ENCODE measurements at regions not wholly inside any gene's neighbourhood (a gene's known extent, or its start where the extent isn't known, plus 50 kb on each side); places are given as distances from the start of the nearest gene placed in this dataset.

GRCh38 chr2:238601433-238602222 lies 174.9 kb downstream of the ASB1 start:
- Histone ChIP-seq H3K4me1 (ENCODE audit: insufficient read depth) (peaks cover 6% of the 10 kb centered on the region), H3K9me3 (no peaks in the 10 kb centered on the region), H3K27me3 (no peaks in the 10 kb centered on the region), H3K36me3 (no peaks in the 10 kb centered on the region), H3K27ac (no peak overlapping the region), H3K4me3 (no peak overlapping the region)
- WGBS, 3 donors, result 41 to 61% (median 52%) methylated on average over 11 of the region's 11 CpGs
- TF ChIP-seq POLR2A (IDR thresholded peaks at IDR 0.05), result no peak
- TF ChIP-seq CTCF (IDR thresholded peaks at IDR 0.05), result no peak
- peak in 1 of 5 donors; percentile 65 for DNase-seq
- intact Hi-C loops (cut with DNase I), result no loop called here

GRCh38 chr2:238602223-238602960 lies 175.7 kb downstream of the ASB1 start:
- DNase-seq, result no peak
- no peak overlapping the region for H3K4me3 ChIP-seq
- H3K4me1 ChIP-seq (ENCODE audit: insufficient read depth), result peaks cover 5% of the 10 kb centered on the region
- H3K27ac ChIP-seq, result no peak overlapping the region
- TF ChIP-seq POLR2A (IDR thresholded peaks at IDR 0.05) (no peak), EP300 (IDR thresholded peaks at IDR 0.05) (no peak), CTCF (IDR thresholded peaks at IDR 0.05) (no peak)
- H3K9me3 ChIP-seq, result no peaks in the 10 kb centered on the region
- WGBS, 3 donors, result 17 to 24% (median 18%) methylated on average over 6 of the region's 6 CpGs
- no peaks in the 10 kb centered on the region for H3K27me3 ChIP-seq
- no peaks in the 10 kb centered on the region for H3K36me3 ChIP-seq
- intact Hi-C loops (cut with DNase I), result no loop called here

- Histone ChIP-seq H3K36me3 (no peaks in the 10 kb centered on the region), H3K9me3 (no peaks in the 10 kb centered on the region), H3K4me1 (ENCODE audit: insufficient read depth) (peaks cover 1% of the 10 kb centered on the region), H3K4me3 (no peak overlapping the region), H3K27me3 (no peaks in the 10 kb centered on the region), H3K27ac (no peak overlapping the region)
- intact Hi-C loops (cut with DNase I), result no loop called here
- no peak for TF ChIP-seq EP300 (IDR thresholded peaks at IDR 0.05)
- TF ChIP-seq POLR2A (IDR thresholded peaks at IDR 0.05), result no peak
- DNase-seq, result no peak
Measured at GRCh38 chr2:238603596-238603995, 176.9 kb downstream of the ASB1 start.

GRCh38 chr2:238606311-238606710 lies 179.6 kb downstream of the ASB1 start:
- H3K27me3 ChIP-seq, result no peaks in the 10 kb centered on the region
- TF ChIP-seq POLR2A (IDR thresholded peaks at IDR 0.05) (no peak), CTCF (IDR thresholded peaks at IDR 0.05) (no peak), EP300 (IDR thresholded peaks at IDR 0.05) (no peak)
- 72 to 79% (median 79%) methylated on average over 4 of the region's 4 CpGs for WGBS, 3 donors
- H3K4me1 ChIP-seq (ENCODE audit: insufficient read depth), result peaks cover 1% of the 10 kb centered on the region
- H3K36me3 ChIP-seq, result no peaks in the 10 kb centered on the region
- no peaks in the 10 kb centered on the region for H3K9me3 ChIP-seq
- no peak overlapping the region for H3K4me3 ChIP-seq
- intact Hi-C loops (cut with DNase I), result no loop called here
- no peak for DNase-seq
- H3K27ac ChIP-seq, result no peak overlapping the region

- no peak for TF ChIP-seq EP300 (IDR thresholded peaks at IDR 0.05)
- no peak for TF ChIP-seq POLR2A (IDR thresholded peaks at IDR 0.05)
- no peak for TF ChIP-seq CTCF (IDR thresholded peaks at IDR 0.05)
- H3K27ac ChIP-seq, result no peak overlapping the region
- H3K4me3 ChIP-seq, result no peak overlapping the region
- H3K4me1 ChIP-seq (ENCODE audit: insufficient read depth), result no peaks in the 10 kb centered on the region
- no peaks in the 10 kb centered on the region for H3K36me3 ChIP-seq
- H3K27me3 ChIP-seq, result no peaks in the 10 kb centered on the region
- intact Hi-C loops (cut with DNase I), result no loop called here
- H3K9me3 ChIP-seq, result no peaks in the 10 kb centered on the region
- DNase-seq, result no peak
- WGBS, 3 donors, result 71 to 75% (median 71%) methylated on average over 5 of the region's 5 CpGs
Measured at GRCh38 chr2:238613610-238614009, 186.9 kb downstream of the ASB1 start.

Measured in ovary (tissue), 7 donors.